ENCODE measurements at regions not wholly inside any gene's neighbourhood (a gene's known extent, or its start where the extent isn't known, plus 50 kb on each side); places are given as distances from the start of the nearest gene placed in this dataset.
A peak's percentile ranks its signal among the peaks of the same experiment; 100 is the strongest.
"Not testable (repeated sequence)": the region's sequence is repeated elsewhere in the genome, so short reads cannot be mapped to it uniquely, and the experiment has no call there.

GRCh38 chr2:217362286-217362685 lies 502.4 kb upstream of the TNP1 start:
- Histone ChIP-seq H3K27me3 (ENCODE audit: control insufficient read depth in 1 of 2, insufficient read depth in 2 of 2, low read length in 2 of 2) (no peaks in the 10 kb centered on the region), H3K27ac (ENCODE audit: low read depth, low read length) (peak overlapping the region; percentile 53), H3K4me3 (ENCODE audit: low read depth in 1 of 2, low read length in 2 of 2) (no peak overlapping the region), H3K9me3 (ENCODE audit: low read length) (no peaks in the 10 kb centered on the region), H3K4me1 (ENCODE audit: insufficient read depth, low read length) (peaks cover 61% of the 10 kb centered on the region), H3K9ac (ENCODE audit: low read length) (no peak overlapping the region), H3K36me3 (ENCODE audit: insufficient read depth, low read length) (no peaks in the 10 kb centered on the region)

- Histone ChIP-seq H3K27me3 (ENCODE audit: control insufficient read depth in 1 of 2, insufficient read depth in 2 of 2, low read length in 2 of 2) (no peaks in the 10 kb centered on the region), H3K9ac (ENCODE audit: low read length) (no peak overlapping the region), H3K4me1 (ENCODE audit: insufficient read depth, low read length) (peaks cover 62% of the 10 kb centered on the region), H3K9me3 (ENCODE audit: low read length) (no peaks in the 10 kb centered on the region), H3K36me3 (ENCODE audit: insufficient read depth, low read length) (no peaks in the 10 kb centered on the region), H3K4me3 (ENCODE audit: low read depth in 1 of 2, low read length in 2 of 2) (no peak overlapping the region), H3K27ac (ENCODE audit: low read depth, low read length) (peak overlapping the region; percentile 53)
Observed at GRCh38 chr2:217361483-217361880, 501.6 kb upstream of the TNP1 start.

GRCh38 chr2:217360781-217361482 lies 501.1 kb upstream of the TNP1 start:
- peak overlapping the region; percentile 53 for H3K27ac ChIP-seq (ENCODE audit: low read depth, low read length)
- no peaks in the 10 kb centered on the region for H3K27me3 ChIP-seq (ENCODE audit: control insufficient read depth in 1 of 2, insufficient read depth in 2 of 2, low read length in 2 of 2)
- H3K4me3 ChIP-seq (ENCODE audit: low read depth in 1 of 2, low read length in 2 of 2): no peak overlapping the region
- peaks cover 67% of the 10 kb centered on the region for H3K4me1 ChIP-seq (ENCODE audit: insufficient read depth, low read length)
- H3K36me3 ChIP-seq (ENCODE audit: insufficient read depth, low read length): no peaks in the 10 kb centered on the region
- no peaks in the 10 kb centered on the region for H3K9me3 ChIP-seq (ENCODE audit: low read length)
- no peak overlapping the region for H3K9ac ChIP-seq (ENCODE audit: low read length)

GRCh38 chr2:217360111-217360510 lies 500.2 kb upstream of the TNP1 start:
- Histone ChIP-seq H3K27me3 (ENCODE audit: control insufficient read depth in 1 of 2, insufficient read depth in 2 of 2, low read length in 2 of 2) (no peaks in the 10 kb centered on the region), H3K36me3 (ENCODE audit: insufficient read depth, low read length) (no peaks in the 10 kb centered on the region), H3K9me3 (ENCODE audit: low read length) (no peaks in the 10 kb centered on the region), H3K4me1 (ENCODE audit: insufficient read depth, low read length) (peaks cover 69% of the 10 kb centered on the region), H3K9ac (ENCODE audit: low read length) (no peak overlapping the region), H3K4me3 (ENCODE audit: low read depth in 1 of 2, low read length in 2 of 2) (no peak overlapping the region), H3K27ac (ENCODE audit: low read depth, low read length) (peak overlapping the region; percentile 48)

GRCh38 chr2:217357886-217358620 lies 498.2 kb upstream of the TNP1 start:
- Histone ChIP-seq H3K4me3 (ENCODE audit: low read depth in 1 of 2, low read length in 2 of 2) (no peak overlapping the region), H3K4me1 (ENCODE audit: insufficient read depth, low read length) (peaks cover 69% of the 10 kb centered on the region), H3K9ac (ENCODE audit: low read length) (no peak overlapping the region), H3K27ac (ENCODE audit: low read depth, low read length) (no peak overlapping the region), H3K36me3 (ENCODE audit: insufficient read depth, low read length) (no peaks in the 10 kb centered on the region), H3K27me3 (ENCODE audit: control insufficient read depth in 1 of 2, insufficient read depth in 2 of 2, low read length in 2 of 2) (no peaks in the 10 kb centered on the region), H3K9me3 (ENCODE audit: low read length) (no peaks in the 10 kb centered on the region)

GRCh38 chr2:217356781-217357180 lies 496.9 kb upstream of the TNP1 start:
- Histone ChIP-seq H3K9me3 (ENCODE audit: low read length) (no peaks in the 10 kb centered on the region), H3K4me3 (ENCODE audit: low read depth in 1 of 2, low read length in 2 of 2) (peak overlapping the region in 1 of 2 donors; percentile 16), H3K36me3 (ENCODE audit: insufficient read depth, low read length) (no peaks in the 10 kb centered on the region), H3K27ac (ENCODE audit: low read depth, low read length) (peak overlapping the region; percentile 51), H3K27me3 (ENCODE audit: control insufficient read depth in 1 of 2, insufficient read depth in 2 of 2, low read length in 2 of 2) (no peaks in the 10 kb centered on the region), H3K9ac (ENCODE audit: low read length) (no peak overlapping the region), H3K4me1 (ENCODE audit: insufficient read depth, low read length) (peaks cover 59% of the 10 kb centered on the region)

- H3K4me1 ChIP-seq (ENCODE audit: insufficient read depth, low read length): peaks cover 53% of the 10 kb centered on the region
- no peak overlapping the region for H3K27ac ChIP-seq (ENCODE audit: low read depth, low read length)
- no peaks in the 10 kb centered on the region for H3K9me3 ChIP-seq (ENCODE audit: low read length)
- H3K36me3 ChIP-seq (ENCODE audit: insufficient read depth, low read length): no peaks in the 10 kb centered on the region
- no peak overlapping the region for H3K9ac ChIP-seq (ENCODE audit: low read length)
- H3K27me3 ChIP-seq (ENCODE audit: control insufficient read depth in 1 of 2, insufficient read depth in 2 of 2, low read length in 2 of 2): no peaks in the 10 kb centered on the region
- no peak overlapping the region for H3K4me3 ChIP-seq (ENCODE audit: low read depth in 1 of 2, low read length in 2 of 2)
Observed at GRCh38 chr2:217356142-217356541, 496.3 kb upstream of the TNP1 start.

- no peaks in the 10 kb centered on the region for H3K9me3 ChIP-seq (ENCODE audit: low read length)
- no peaks in the 10 kb centered on the region for H3K27me3 ChIP-seq (ENCODE audit: control insufficient read depth in 1 of 2, insufficient read depth in 2 of 2, low read length in 2 of 2)
- no peaks in the 10 kb centered on the region for H3K36me3 ChIP-seq (ENCODE audit: insufficient read depth, low read length)
- H3K4me3 ChIP-seq (ENCODE audit: low read depth in 1 of 2, low read length in 2 of 2): no peak overlapping the region
- H3K9ac ChIP-seq (ENCODE audit: low read length): no peak overlapping the region
- H3K27ac ChIP-seq (ENCODE audit: low read depth, low read length): no peak overlapping the region
- H3K4me1 ChIP-seq (ENCODE audit: insufficient read depth, low read length): peaks cover 31% of the 10 kb centered on the region
Observed at GRCh38 chr2:217353591-217353990, 493.7 kb upstream of the TNP1 start.

- Histone ChIP-seq H3K4me3 (ENCODE audit: low read depth in 1 of 2, low read length in 2 of 2) (no peak overlapping the region), H3K27ac (ENCODE audit: low read depth, low read length) (no peak overlapping the region), H3K4me1 (ENCODE audit: insufficient read depth, low read length) (peaks cover 9% of the 10 kb centered on the region), H3K9ac (ENCODE audit: low read length) (no peak overlapping the region), H3K36me3 (ENCODE audit: insufficient read depth, low read length) (no peaks in the 10 kb centered on the region), H3K27me3 (ENCODE audit: control insufficient read depth in 1 of 2, insufficient read depth in 2 of 2, low read length in 2 of 2) (no peaks in the 10 kb centered on the region), H3K9me3 (ENCODE audit: low read length) (no peaks in the 10 kb centered on the region)
Observed at GRCh38 chr2:217351378-217351777, 491.5 kb upstream of the TNP1 start.

- no peaks in the 10 kb centered on the region for H3K9me3 ChIP-seq (ENCODE audit: low read length)
- no peaks in the 10 kb centered on the region for H3K27me3 ChIP-seq (ENCODE audit: control insufficient read depth in 1 of 2, insufficient read depth in 2 of 2, low read length in 2 of 2)
- no peaks in the 10 kb centered on the region for H3K4me1 ChIP-seq (ENCODE audit: insufficient read depth, low read length)
- no peak overlapping the region for H3K27ac ChIP-seq (ENCODE audit: low read depth, low read length)
- no peak overlapping the region for H3K4me3 ChIP-seq (ENCODE audit: low read depth in 1 of 2, low read length in 2 of 2)
- H3K9ac ChIP-seq (ENCODE audit: low read length): no peak overlapping the region
- no peaks in the 10 kb centered on the region for H3K36me3 ChIP-seq (ENCODE audit: insufficient read depth, low read length)
Observed at GRCh38 chr2:217349251-217349650, 489.4 kb upstream of the TNP1 start.

- not testable (repeated sequence) for H3K27ac ChIP-seq (ENCODE audit: low read depth, low read length); H3K27me3 ChIP-seq (ENCODE audit: control insufficient read depth in 1 of 2, insufficient read depth in 2 of 2, low read length in 2 of 2); H3K4me3 ChIP-seq (ENCODE audit: low read depth in 1 of 2, low read length in 2 of 2); H3K4me1 ChIP-seq (ENCODE audit: insufficient read depth, low read length); H3K36me3 ChIP-seq (ENCODE audit: insufficient read depth, low read length); H3K9ac ChIP-seq (ENCODE audit: low read length); H3K9me3 ChIP-seq (ENCODE audit: low read length)
Observed at GRCh38 chr2:217347630-217348029, 487.8 kb upstream of the TNP1 start.

- not testable (repeated sequence) for H3K4me1 ChIP-seq (ENCODE audit: insufficient read depth, low read length); H3K9me3 ChIP-seq (ENCODE audit: low read length); H3K27me3 ChIP-seq (ENCODE audit: control insufficient read depth in 1 of 2, insufficient read depth in 2 of 2, low read length in 2 of 2)
Observed at GRCh38 chr2:217346043-217346442, 486.2 kb upstream of the TNP1 start.

More at GRCh38 chr2:217346043-217346442, 486.2 kb upstream of the TNP1 start:
- not testable (repeated sequence) for H3K4me3 ChIP-seq (ENCODE audit: low read depth in 1 of 2, low read length in 2 of 2); H3K9ac ChIP-seq (ENCODE audit: low read length); H3K27ac ChIP-seq (ENCODE audit: low read depth, low read length); H3K36me3 ChIP-seq (ENCODE audit: insufficient read depth, low read length)

Measured in muscle layer of colon (tissue), 2 donors.